H9 (cell line): ENCODE measurements at regions not wholly inside any gene's neighbourhood (a gene's known extent, or its start where the extent isn't known, plus 50 kb on each side); places are given as distances from the start of the nearest gene placed in this dataset.

Experiments used
- DNase-seq: peaks from one replicate; pipeline ENCODE4 v3.0.0-alpha.2; 2017
- H2AFZ ChIP-seq: one replicate; pipeline ENCODE4 v1.6.1; 2013; ENCODE audit warnings: mild to moderate bottlenecking, low read length, control low read depth, moderate library complexity
- H2AK5ac ChIP-seq: 2 replicates; pipeline ENCODE4 v1.6.1; 2013; ENCODE audit warnings: low read length, control low read depth, mixed read lengths; ENCODE audit not compliant: insufficient read length
- H2BK120ac ChIP-seq: one replicate; pipeline ENCODE4 v1.6.1; 2013; ENCODE audit warnings: low read depth, mild to moderate bottlenecking, low read length, control low read depth, inconsistent platforms; ENCODE audit not compliant: poor library complexity, severe bottlenecking
- H2BK12ac ChIP-seq: 2 replicates; pipeline ENCODE4 v1.6.1; 2013; ENCODE audit warnings: low read length, control low read depth, mixed read lengths, low read depth; ENCODE audit not compliant: insufficient read length
- H2BK15ac ChIP-seq: 2 replicates; pipeline ENCODE4 v1.6.1; 2013; ENCODE audit warnings: low read depth, low read length, control low read depth
- H2BK20ac ChIP-seq: one replicate; pipeline ENCODE4 v1.6.1; 2013; ENCODE audit warnings: low read depth, mild to moderate bottlenecking, low read length, control low read depth, inconsistent platforms; ENCODE audit not compliant: poor library complexity, severe bottlenecking
- H2BK5ac ChIP-seq: 2 replicates; pipeline ENCODE4 v1.6.1; 2013; ENCODE audit warnings: low read length, control low read depth, mixed read lengths; ENCODE audit not compliant: insufficient read length
- H3K14ac ChIP-seq: 2 replicates; pipeline ENCODE4 v1.6.1; 2013; ENCODE audit warnings: low read length, control low read depth; ENCODE audit not compliant: insufficient read depth
- H3K18ac ChIP-seq: 2 replicates; pipeline ENCODE4 v1.6.1; 2013; ENCODE audit warnings: low read depth, mild to moderate bottlenecking, mixed read lengths, low read length, control low read depth; ENCODE audit not compliant: insufficient read length
- H3K23ac ChIP-seq: 2 replicates; pipeline ENCODE4 v1.6.1; 2013; ENCODE audit warnings: low read length, control low read depth, mixed read lengths, low read depth; ENCODE audit not compliant: insufficient read length
- H3K23me2 ChIP-seq: 2 replicates; pipeline ENCODE4 v1.6.1; 2013; ENCODE audit warnings: low read depth, mild to moderate bottlenecking, mixed read lengths, low read length, control low read depth; ENCODE audit not compliant: insufficient read length, poor library complexity, severe bottlenecking
- H3K27ac ChIP-seq: 2 replicates; pipeline ENCODE4 v1.5.1; 2013; ENCODE audit warnings: low read length, control low read depth, mixed read lengths, low read depth; ENCODE audit not compliant: insufficient read length
- H3K27me3 ChIP-seq: 2 replicates; pipeline ENCODE4 v1.6.1; 2013; ENCODE audit warnings: low read length, control low read depth, inconsistent platforms; ENCODE audit not compliant: insufficient read depth
- H3K4ac ChIP-seq: 2 replicates; pipeline ENCODE4 v1.6.1; 2013; ENCODE audit warnings: low read depth, mild to moderate bottlenecking, control low read depth, inconsistent platforms, low read length, moderate library complexity
- H3K4me1 ChIP-seq: 2 replicates; pipeline ENCODE4 v1.6.1; 2013; ENCODE audit warnings: low read length, control low read depth, inconsistent platforms; ENCODE audit not compliant: insufficient read depth
- H3K4me2 ChIP-seq: 2 replicates; pipeline ENCODE4 v1.6.1; 2013; ENCODE audit warnings: low read length, control low read depth, mixed read lengths; ENCODE audit not compliant: insufficient read length, insufficient read depth
- H3K56ac ChIP-seq: 2 replicates; pipeline ENCODE4 v1.6.1; 2013; ENCODE audit warnings: low read depth, mild to moderate bottlenecking, mixed read lengths, low read length, control low read depth; ENCODE audit not compliant: insufficient read length
- H3K79me1 ChIP-seq: 2 replicates; pipeline ENCODE4 v1.6.1; 2013; ENCODE audit warnings: low read depth, mild to moderate bottlenecking, moderate library complexity, low read length, control low read depth, inconsistent platforms; ENCODE audit not compliant: insufficient read depth, poor library complexity, severe bottlenecking
- H3K79me2 ChIP-seq: 2 replicates; pipeline ENCODE4 v1.6.1; 2013; ENCODE audit warnings: low read length, control low read depth, inconsistent platforms; ENCODE audit not compliant: insufficient read depth
- H3K9ac ChIP-seq: 2 replicates; pipeline ENCODE4 v1.6.1; 2013; ENCODE audit warnings: low read length, control low read depth, mixed read lengths; ENCODE audit not compliant: insufficient read length; ENCODE audit errors: extremely low read depth
- H3K9me3 ChIP-seq: one replicate; pipeline ENCODE4 v1.6.1; 2013; ENCODE audit warnings: low read depth, low read length, inconsistent platforms; ENCODE audit not compliant: control insufficient read depth
- H3T11ph ChIP-seq: one replicate; pipeline ENCODE4 v1.6.1; 2013; ENCODE audit warnings: mild to moderate bottlenecking, low read length, control low read depth, inconsistent platforms
- H4K20me1 ChIP-seq: one replicate; pipeline ENCODE4 v1.6.1; 2013; ENCODE audit not compliant: control insufficient read depth, insufficient read length, insufficient read depth
- H4K5ac ChIP-seq: 2 replicates; pipeline ENCODE4 v1.6.1; 2013; ENCODE audit warnings: low read depth, mild to moderate bottlenecking, mixed read lengths, low read length, control low read depth; ENCODE audit not compliant: insufficient read length
- H4K8ac ChIP-seq: replicated peaks from 2 replicates; pipeline ENCODE4 v1.6.1; 2013; ENCODE audit warnings: low read length, control low read depth, mixed read lengths, low read depth; ENCODE audit not compliant: insufficient read length
- H4K91ac ChIP-seq: 2 replicates; pipeline ENCODE4 v1.6.1; 2013; ENCODE audit warnings: low read depth, mild to moderate bottlenecking, moderate library complexity, mixed read lengths, low read length, control low read depth; ENCODE audit not compliant: insufficient read length
- H3K27ac Mint-ChIP-seq, 3 experiments: 2 replicates in 2 of 3; 3 replicates in 1 of 3; pipeline ENCODE4 v1.8.0; 2020 to 2021; ENCODE audit warnings: mixed read lengths in 3 of 3, mild to moderate bottlenecking in 1 of 3, moderate library complexity in 1 of 3
- H3K27me3 Mint-ChIP-seq: 2 replicates; pipeline ENCODE4 v1.8.0; 2021; ENCODE audit warnings: low read depth, mild to moderate bottlenecking, moderate library complexity, mixed read lengths
- H3K36me3 Mint-ChIP-seq, 3 experiments: 2 replicates in 2 of 3; 3 replicates in 1 of 3; pipeline ENCODE4 v1.8.0; 2020 to 2021; ENCODE audit warnings: low read depth in 3 of 3, mixed read lengths in 3 of 3; ENCODE audit not compliant: insufficient read depth in 1 of 3
- H3K4me1 Mint-ChIP-seq, 2 experiments: 2 replicates each; pipeline ENCODE4 v1.8.0; 2020; ENCODE audit warnings: mixed read lengths in 2 of 2
- H3K4me3 Mint-ChIP-seq, 2 experiments: 2 replicates in 1 of 2; 3 replicates in 1 of 2; pipeline ENCODE4 v1.8.0; 2020 to 2021; ENCODE audit warnings: mild to moderate bottlenecking in 2 of 2, mixed read lengths in 2 of 2, moderate library complexity in 1 of 2
- H3K9me3 Mint-ChIP-seq, 2 experiments: 2 replicates in 1 of 2; 3 replicates in 1 of 2; pipeline ENCODE4 v1.8.0; 2020; ENCODE audit warnings: mild to moderate bottlenecking in 2 of 2, mixed read lengths in 2 of 2, moderate library complexity in 1 of 2
- CTCF ChIP-seq: fragments of 200-600 bp; sonication (generic); conservative IDR thresholded peaks from 3 replicates; pipeline ENCODE4 v1.8.0; 2021; ENCODE audit warnings: antibody characterized with exemption, mild to moderate bottlenecking
- WGBS: extraction: QIAGEN DNeasy Blood & Tissue Kit; methylation state at CpG from one replicate; pipeline ENCODE4 v1.1.7; 2013; ENCODE audit warnings: missing lambda C conversion rate, low lambda C conversion rate, mixed read lengths; ENCODE audit not compliant: insufficient read length; ENCODE audit errors: extremely low coverage; 5-methylcytosine and 5-hydroxymethylcytosine counted together

GRCh38 chr10:126732868-126733267 lies 62.4 kb upstream of the C10orf90 start:
- H4K5ac ChIP-seq, result no peak overlapping the region
- H3K9me3 ChIP-seq, result no peaks in the 10 kb centered on the region
- no peak overlapping the region for H3T11ph ChIP-seq
- H2BK20ac ChIP-seq, result no peak overlapping the region
- no peak overlapping the region for H4K91ac ChIP-seq
- no peak overlapping the region for H3K4ac ChIP-seq
- no peaks in the 10 kb centered on the region for H3K4me1 ChIP-seq
- H4K20me1 ChIP-seq, result no peaks in the 10 kb centered on the region
- no peaks in the 10 kb centered on the region for H3K23me2 ChIP-seq
- Mint-ChIP-seq H3K4me3 (no peak overlapping the region), H3K27ac (no peak overlapping the region), H3K4me1 (peaks cover 7 to 16% of the 10 kb centered on the region in 2 experiments), H3K9me3 (peaks cover 0 to 5% of the 10 kb centered on the region in 2 experiments; a peak in 2 of 5 replicates), H3K27me3 (no peaks in the 10 kb centered on the region), H3K36me3 (peaks cover 0 to 3% (median 0%) of the 10 kb centered on the region in 3 experiments; a peak in 3 of 7 replicates)
- no peak overlapping the region for H3K56ac ChIP-seq
- H2BK120ac ChIP-seq, result no peak overlapping the region
- no peak overlapping the region for H4K8ac ChIP-seq
- no peak overlapping the region for H3K14ac ChIP-seq
- no peak overlapping the region for H3K23ac ChIP-seq
- H2AFZ ChIP-seq, result no peak overlapping the region
- H3K18ac ChIP-seq, result no peak overlapping the region
- H2AK5ac ChIP-seq, result no peak overlapping the region
- H2BK5ac ChIP-seq, result no peak overlapping the region
- no peak overlapping the region for H3K4me2 ChIP-seq
- no peak overlapping the region for H3K27ac ChIP-seq
- H2BK15ac ChIP-seq, result no peak overlapping the region
- WGBS, result no CpG with 5 or more reads among the region's 5 CpGs
- no peaks in the 10 kb centered on the region for H3K79me1 ChIP-seq
- H3K27me3 ChIP-seq, result no peaks in the 10 kb centered on the region
- DNase-seq, result no peak
- H3K9ac ChIP-seq, result no peak overlapping the region
- no peak overlapping the region for H2BK12ac ChIP-seq
- TF ChIP-seq CTCF, result no peak
- H3K79me2 ChIP-seq, result no peaks in the 10 kb centered on the region
